ENCODE measurements at regions not wholly inside any gene's neighbourhood (a gene's known extent, or its start where the extent isn't known, plus 50 kb on each side); places are given as distances from the start of the nearest gene placed in this dataset.
A peak's percentile ranks its signal among the peaks of the same experiment; 100 is the strongest.
"Not testable (repeated sequence)": the region's sequence is repeated elsewhere in the genome, so short reads cannot be mapped to it uniquely, and the experiment has no call there.

DNA sequence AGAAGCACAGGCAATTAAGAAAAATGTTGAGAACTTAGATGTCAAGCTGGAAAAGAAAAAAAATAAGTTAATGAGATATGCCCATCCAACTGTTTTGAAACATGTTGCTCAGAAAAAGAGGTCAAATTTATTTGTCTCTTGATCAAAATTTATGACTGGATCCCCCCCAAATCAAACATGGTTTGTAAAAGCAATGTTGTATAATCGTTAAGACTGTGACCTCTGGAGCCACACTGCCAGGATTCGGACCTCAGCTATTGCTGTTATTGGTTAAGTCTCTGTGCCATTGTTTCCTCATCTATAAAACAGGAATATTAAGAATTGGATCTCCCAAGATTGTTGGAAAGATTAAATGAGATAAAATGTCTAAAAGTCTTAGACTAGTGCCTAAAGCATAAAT, 51.9 kb upstream of the LRRK2 start:
- no peak for DNase-seq

- DNase-seq, result no peak
These were observed 53.3 kb upstream of the LRRK2 start for GRCh38 chr12:40171501-40171900.

DNA sequence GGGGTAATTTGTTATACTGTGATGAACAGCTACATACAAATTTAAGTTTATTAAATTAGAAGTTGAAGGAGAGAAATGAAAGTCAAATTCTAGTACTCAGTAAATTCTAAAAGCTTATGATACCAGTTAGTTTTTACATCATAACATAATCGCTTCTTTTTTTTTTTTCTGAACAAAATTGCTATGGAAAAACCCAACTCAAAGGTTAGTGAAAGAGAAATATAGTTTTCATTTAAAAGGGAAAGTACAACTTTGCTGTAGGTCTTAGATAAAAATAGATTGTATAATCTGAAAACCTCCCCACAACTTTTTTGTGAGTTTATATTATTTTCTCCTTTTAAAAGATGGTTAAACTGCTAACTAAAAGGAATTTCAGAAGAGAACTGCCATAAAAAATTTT, 53.7 kb upstream of the LRRK2 start:
- DNase-seq, result no peak

DNA sequence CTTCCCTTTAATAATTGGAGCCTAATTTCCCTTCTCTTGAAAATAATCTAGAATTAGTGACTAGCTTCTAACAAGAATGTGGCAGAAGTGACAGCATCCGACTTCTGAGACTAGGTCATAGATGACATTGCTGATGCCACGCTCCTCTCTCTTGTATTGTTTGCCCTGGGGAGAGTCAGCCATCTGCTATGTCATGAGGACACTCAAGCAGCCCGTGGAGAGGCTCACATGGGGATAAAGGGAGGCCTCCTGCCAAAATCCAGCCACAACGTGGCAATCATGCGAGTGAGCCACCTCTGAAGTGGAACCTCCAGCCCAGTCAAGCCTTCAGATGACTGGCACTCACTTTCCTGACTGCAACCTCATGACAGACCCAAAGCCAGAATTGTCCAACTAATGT, 54.2 kb upstream of the LRRK2 start:
- no peak for DNase-seq

- DNase-seq, result no peak
These were observed 55.9 kb upstream of the LRRK2 start for GRCh38 chr12:40168868-40169267.

DNA sequence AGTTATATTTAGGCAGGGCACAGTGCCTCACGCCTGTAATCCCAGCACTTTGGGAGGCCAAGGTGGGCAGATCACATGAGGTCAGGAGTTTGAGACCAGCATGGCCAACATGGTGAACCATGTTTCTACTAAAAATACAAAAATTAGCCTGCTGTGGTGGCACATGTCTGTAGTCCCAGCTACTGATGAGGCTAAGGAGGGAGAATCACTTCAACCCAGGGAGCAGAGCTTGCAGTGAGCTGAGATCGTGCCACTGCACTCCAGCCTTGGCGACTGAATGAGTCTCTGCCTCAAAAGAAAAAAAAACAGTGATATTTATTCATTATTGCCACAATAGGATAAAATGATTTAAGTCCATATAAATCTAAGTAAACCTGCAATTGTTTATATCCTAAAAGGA, 56.4 kb upstream of the LRRK2 start:
- not testable (repeated sequence) for DNase-seq

DNA sequence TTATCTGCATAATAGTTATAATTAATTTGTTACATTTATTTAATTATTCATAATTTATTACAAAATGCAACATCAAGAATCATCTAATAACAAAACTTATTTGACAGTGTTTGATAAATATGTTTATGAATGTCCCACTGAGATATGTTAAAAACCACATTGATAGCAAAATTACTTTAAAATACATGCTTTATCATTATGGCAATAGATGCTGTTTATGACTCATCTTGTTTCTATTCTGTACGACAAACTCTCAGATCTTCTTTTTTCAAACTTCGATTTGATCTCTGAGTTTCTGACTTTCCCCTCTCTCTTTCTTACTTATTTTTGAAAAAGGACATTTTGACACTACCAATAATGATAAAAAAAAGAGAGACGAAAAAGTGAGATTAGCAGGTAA, 56.8 kb upstream of the LRRK2 start:
- DNase-seq, result no peak

DNA sequence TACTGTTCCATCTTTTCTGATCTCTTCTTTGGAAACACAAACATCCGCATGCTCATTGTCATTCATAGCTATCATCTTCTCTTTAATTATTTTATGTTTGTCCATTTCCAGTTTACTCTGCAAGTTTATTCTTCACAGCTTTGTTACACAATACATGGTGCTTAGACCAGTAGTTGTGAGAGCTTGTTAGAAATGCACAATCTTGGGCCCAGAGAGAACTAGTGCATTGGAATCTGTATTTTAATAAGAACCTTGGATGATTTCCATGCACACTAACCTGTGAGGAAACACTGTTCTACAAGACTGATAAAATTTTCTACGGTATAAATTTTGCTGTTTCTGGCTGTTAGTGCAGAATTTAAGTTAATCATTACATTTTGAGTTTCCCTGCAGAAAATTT, 59.3 kb upstream of the SLC2A13 start:
- DNase-seq, result no peak

DNA sequence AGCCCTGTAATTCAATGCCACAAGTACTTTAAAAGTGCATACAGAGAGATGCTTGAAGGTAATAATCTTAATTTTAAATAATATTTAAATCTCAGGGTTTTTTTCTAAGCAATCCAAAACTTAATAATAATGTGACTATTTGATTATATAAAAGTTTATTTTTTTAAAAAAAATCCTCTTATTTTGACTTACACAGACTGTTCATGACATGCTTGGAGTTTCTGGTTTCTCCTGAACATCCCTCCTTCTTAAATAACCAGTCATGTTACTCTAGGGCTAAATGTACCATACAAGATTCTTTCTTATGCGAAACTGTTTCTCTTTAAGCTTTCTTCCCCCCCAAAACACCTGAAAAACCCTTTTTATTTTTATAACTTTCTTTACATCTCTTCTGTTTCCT, 58.2 kb upstream of the SLC2A13 start:
- DNase-seq, result no peak

DNA sequence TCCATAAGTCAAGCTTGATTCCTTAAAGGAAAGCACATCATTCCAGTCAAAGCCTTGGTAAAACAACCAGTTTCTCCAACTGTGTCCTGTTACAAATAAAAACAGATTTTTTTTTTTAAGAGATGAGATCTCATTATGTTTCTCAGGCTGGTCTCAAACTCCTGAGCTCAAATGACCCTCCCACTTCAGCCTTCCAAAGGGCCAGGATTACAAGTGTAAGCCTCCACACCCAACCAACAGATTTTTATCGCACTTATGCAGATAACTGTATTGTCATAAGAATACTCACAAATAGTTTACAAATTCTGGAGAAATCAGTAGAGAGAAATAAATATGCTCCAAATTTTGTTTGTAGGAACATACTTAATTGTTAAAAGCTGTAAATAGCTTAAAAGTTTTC, 56.2 kb upstream of the SLC2A13 start:
- DNase-seq, result no peak

DNA sequence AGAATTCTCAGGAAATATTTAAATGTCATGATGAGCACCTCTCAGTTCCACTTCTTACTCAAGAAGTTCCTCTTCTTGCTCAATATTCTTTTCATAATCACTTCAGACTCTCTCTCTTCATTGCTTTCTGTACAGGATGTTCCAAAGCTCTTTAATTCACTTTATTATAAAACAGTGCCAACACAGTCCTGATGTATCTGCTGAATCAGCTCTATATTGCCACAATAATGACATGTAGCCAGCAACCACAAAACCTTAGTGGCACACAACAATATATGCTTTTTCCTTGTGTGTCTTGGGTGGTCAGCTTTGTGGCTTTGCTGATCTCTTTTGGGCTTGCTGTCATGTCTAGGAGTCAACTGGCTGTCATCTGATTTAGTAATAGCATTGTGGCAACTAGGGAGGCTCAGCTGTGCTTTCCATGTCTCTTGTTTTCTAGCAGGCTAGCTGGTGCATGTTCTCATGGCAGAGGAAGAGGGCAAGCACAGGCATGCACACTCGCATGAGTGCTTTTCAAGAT, 52.8 kb upstream of the SLC2A13 start:
- peak in 1 of 2 donors; percentile 44 for DNase-seq

GRCh38 chr12:40157336-40157735, 51.5 kb upstream of the SLC2A13 start:
- DNase-seq, result no peak

- DNase-seq, result no peak
These were observed 50.3 kb upstream of the SLC2A13 start for GRCh38 chr12:40156021-40156764.

Measured in CD4-positive, alpha-beta T cell treated with Interleukin-4 for 1 hour (primary cell).